Nephron (organoid): ENCODE measurements at regions not wholly inside any gene's neighbourhood (a gene's known extent, or its start where the extent isn't known, plus 50 kb on each side); places are given as distances from the start of the nearest gene placed in this dataset.

Experiments used
- H3K27ac Mint-ChIP-seq, 3 experiments: 2 replicates each; pipeline ENCODE4 v1.8.0; 2020; ENCODE audit warnings: mixed read lengths in 3 of 3, mild to moderate bottlenecking in 2 of 3, moderate library complexity in 1 of 3
- H3K27me3 Mint-ChIP-seq: 2 replicates; pipeline ENCODE4 v1.8.0; 2021; ENCODE audit warnings: low read depth, mild to moderate bottlenecking, moderate library complexity, mixed read lengths
- H3K36me3 Mint-ChIP-seq: 2 replicates; pipeline ENCODE4 v1.8.0; 2020; ENCODE audit warnings: low read depth, mixed read lengths
- H3K4me1 Mint-ChIP-seq: 2 replicates; pipeline ENCODE4 v1.8.0; 2020; ENCODE audit warnings: mixed read lengths
- H3K4me3 Mint-ChIP-seq, 3 experiments: 2 replicates each; pipeline ENCODE4 v1.8.0; 2020; ENCODE audit warnings: mild to moderate bottlenecking in 3 of 3, mixed read lengths in 3 of 3, moderate library complexity in 2 of 3
- H3K9me3 Mint-ChIP-seq: 2 replicates; pipeline ENCODE4 v1.8.0; 2020; ENCODE audit warnings: mixed read lengths
- CTCF ChIP-seq, 3 experiments: fragments of 200-600 bp; sonication (generic); IDR thresholded peaks; one replicate each; pipeline ENCODE4 v1.5.0; 2021; ENCODE audit warnings: antibody characterized with exemption in 3 of 3; ENCODE audit not compliant: unreplicated experiment in 3 of 3

GRCh38 chr1:163604321-163604720 lies 282.6 kb downstream of the NUF2 start:
- Mint-ChIP-seq H3K27ac (no peak overlapping the region), H3K9me3 (peaks cover 3% of the 10 kb centered on the region), H3K27me3 (no peaks in the 10 kb centered on the region), H3K4me3 (no peak overlapping the region), H3K36me3 (no peaks in the 10 kb centered on the region), H3K4me1 (peaks cover 5% of the 10 kb centered on the region)
- TF ChIP-seq CTCF (IDR thresholded peaks at IDR 0.05; ENCODE audit: unreplicated experiment in 3 of 3), result no peak

- Mint-ChIP-seq H3K4me3 (no peak overlapping the region), H3K4me1 (peaks cover 5% of the 10 kb centered on the region), H3K36me3 (no peaks in the 10 kb centered on the region), H3K27me3 (no peaks in the 10 kb centered on the region), H3K9me3 (peaks cover under 1% of the 10 kb centered on the region), H3K27ac (no peak overlapping the region)
- no peak for TF ChIP-seq CTCF (IDR thresholded peaks at IDR 0.05; ENCODE audit: unreplicated experiment in 3 of 3)
These were observed 283.1 kb downstream of the NUF2 start for GRCh38 chr1:163604896-163605295.

- Mint-ChIP-seq H3K9me3 (no peaks in the 10 kb centered on the region), H3K4me3 (no peak overlapping the region), H3K4me1 (no peaks in the 10 kb centered on the region), H3K27ac (no peak overlapping the region), H3K27me3 (no peaks in the 10 kb centered on the region), H3K36me3 (no peaks in the 10 kb centered on the region)
- no peak for TF ChIP-seq CTCF (IDR thresholded peaks at IDR 0.05; ENCODE audit: unreplicated experiment in 3 of 3)
These were observed 287.2 kb downstream of the NUF2 start for GRCh38 chr1:163608979-163609378.

- Mint-ChIP-seq H3K4me1 (no peaks in the 10 kb centered on the region), H3K4me3 (no peak overlapping the region), H3K27me3 (no peaks in the 10 kb centered on the region), H3K9me3 (no peaks in the 10 kb centered on the region), H3K36me3 (no peaks in the 10 kb centered on the region), H3K27ac (no peak overlapping the region)
- TF ChIP-seq CTCF (IDR thresholded peaks at IDR 0.05; ENCODE audit: unreplicated experiment in 3 of 3), result no peak
These were observed 288.1 kb downstream of the NUF2 start for GRCh38 chr1:163609858-163610257.

- no peak overlapping the region for H3K4me3 Mint-ChIP-seq
- no peaks in the 10 kb centered on the region for H3K36me3 Mint-ChIP-seq
- TF ChIP-seq CTCF (IDR thresholded peaks at IDR 0.05; ENCODE audit: unreplicated experiment in 3 of 3), result no peak
- H3K4me1 Mint-ChIP-seq, result no peaks in the 10 kb centered on the region
- no peaks in the 10 kb centered on the region for H3K27me3 Mint-ChIP-seq
- no peak overlapping the region for H3K27ac Mint-ChIP-seq
- H3K9me3 Mint-ChIP-seq, result no peaks in the 10 kb centered on the region
These were observed 288.7 kb downstream of the NUF2 start for GRCh38 chr1:163610486-163610885.

- Mint-ChIP-seq H3K9me3 (peaks cover 11% of the 10 kb centered on the region), H3K27me3 (no peaks in the 10 kb centered on the region), H3K27ac (no peak overlapping the region), H3K36me3 (no peaks in the 10 kb centered on the region), H3K4me1 (no peaks in the 10 kb centered on the region), H3K4me3 (no peak overlapping the region)
- no peak for TF ChIP-seq CTCF (IDR thresholded peaks at IDR 0.05; ENCODE audit: unreplicated experiment in 3 of 3)
These were observed 292.6 kb downstream of the NUF2 start for GRCh38 chr1:163614361-163614760.
